ENCODE measurements at regions not wholly inside any gene's neighbourhood (a gene's known extent, or its start where the extent isn't known, plus 50 kb on each side); places are given as distances from the start of the nearest gene placed in this dataset.
A peak's percentile ranks its signal among the peaks of the same experiment; 100 is the strongest.

DNA sequence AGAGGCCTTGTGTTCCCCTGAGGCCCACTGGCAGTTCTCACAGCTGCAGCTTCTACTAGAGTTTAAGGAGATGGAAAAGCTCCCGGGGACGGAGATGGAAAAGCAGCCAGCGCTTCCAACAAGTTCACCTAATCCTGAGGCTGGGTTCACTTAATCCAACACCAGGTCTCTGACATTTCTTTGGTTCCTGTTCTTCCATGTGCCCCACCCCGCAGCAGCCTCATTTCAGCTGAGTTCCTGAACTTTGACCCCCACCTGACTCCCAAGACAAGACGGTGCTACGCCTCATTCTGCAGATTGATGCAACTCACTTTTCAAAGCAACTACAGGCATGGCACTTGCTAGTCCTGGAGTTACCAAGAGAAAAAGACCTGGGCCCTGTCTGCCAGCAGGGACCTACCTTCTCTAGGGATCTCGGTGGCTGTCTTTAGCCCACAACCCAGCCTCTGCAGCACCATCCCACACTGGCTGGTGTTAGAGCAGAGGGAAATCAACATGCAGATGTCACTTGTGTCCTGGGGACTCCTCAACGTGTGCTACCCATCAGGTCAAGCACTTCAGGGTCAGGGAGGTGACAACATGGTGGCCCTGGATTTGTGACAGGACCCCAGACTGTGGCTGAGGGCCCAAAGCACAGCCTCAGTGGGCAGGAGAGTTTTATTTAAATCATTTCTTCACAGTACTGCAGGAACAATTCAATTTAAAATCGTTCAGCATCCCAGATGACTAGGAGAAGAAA is 406.1 kb downstream of the VPS13C start:
- 86% methylated on average over 9 of the region's 9 CpGs for WGBS
- H3K27ac ChIP-seq (ENCODE audit: low read length) = peak overlapping the region; percentile 19
- ATAC-seq (no peak), DNase-seq (no peak)
- no peaks in the 10 kb centered on the region for H3K27me3 ChIP-seq (ENCODE audit: control insufficient read depth, insufficient read depth)
- H3K4me3 ChIP-seq (ENCODE audit: low read length) = no peak overlapping the region
- intact Hi-C loops (cut with DNase I) = no loop called here
- peaks cover 8% of the 10 kb centered on the region for H3K4me1 ChIP-seq (ENCODE audit: control insufficient read depth, insufficient read depth, low read length)
- H3K9me3 ChIP-seq (ENCODE audit: control insufficient read depth, low read length) = no peaks in the 10 kb centered on the region

DNA sequence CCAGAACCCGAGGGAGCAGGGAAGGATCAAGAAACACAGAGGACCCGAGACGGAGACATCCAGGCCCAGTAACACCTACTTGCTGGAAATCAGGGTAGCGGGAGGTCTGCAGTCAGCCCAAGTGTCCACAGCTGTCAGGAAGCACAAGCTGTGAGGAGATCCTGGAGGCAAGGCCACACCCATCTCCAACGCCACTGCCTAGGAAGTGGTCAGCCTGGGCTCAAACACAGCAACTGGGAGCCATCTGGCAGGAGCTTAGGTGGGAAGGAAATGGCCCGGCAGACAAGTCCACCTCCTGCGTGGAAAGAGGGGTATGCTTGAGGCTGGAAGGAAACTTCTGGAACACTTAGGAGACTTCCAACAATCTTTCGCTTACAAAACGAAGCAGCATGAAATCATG is 407.1 kb downstream of the VPS13C start:
- Histone ChIP-seq H3K27ac (ENCODE audit: low read length) (peak overlapping the region; percentile 1), H3K4me1 (ENCODE audit: control insufficient read depth, insufficient read depth, low read length) (peaks cover 8% of the 10 kb centered on the region), H3K9me3 (ENCODE audit: control insufficient read depth, low read length) (no peaks in the 10 kb centered on the region), H3K4me3 (ENCODE audit: low read length) (no peak overlapping the region), H3K27me3 (ENCODE audit: control insufficient read depth, insufficient read depth) (no peaks in the 10 kb centered on the region)
- intact Hi-C loops (cut with DNase I) = no loop called here
- WGBS = 30% methylated on average over 9 of the region's 9 CpGs
- ATAC-seq (peak; percentile 82 to 86), DNase-seq (peak; percentile 79 to 85 (median 82))

DNA sequence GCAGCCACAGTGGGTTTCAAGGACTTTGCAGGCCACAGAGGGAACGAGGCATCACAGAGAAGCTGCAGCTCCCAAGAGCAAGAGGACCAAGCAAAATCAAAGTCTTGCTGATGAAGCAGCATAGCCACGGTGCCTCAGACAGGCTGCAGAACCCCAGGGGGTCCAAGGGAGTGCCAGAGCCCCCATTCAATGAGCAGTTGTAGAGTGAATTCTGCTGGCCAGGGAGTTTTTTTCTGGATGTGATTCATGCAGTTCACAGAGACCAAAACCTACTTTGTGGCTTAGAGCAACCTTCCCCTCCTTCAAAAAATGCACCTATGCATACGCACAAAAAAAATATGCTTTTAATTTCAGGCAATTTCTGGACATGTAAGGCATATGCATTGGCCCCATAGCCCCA is 409.0 kb downstream of the VPS13C start:
- H3K4me1 ChIP-seq (ENCODE audit: control insufficient read depth, insufficient read depth, low read length) = peaks cover 4% of the 10 kb centered on the region
- DNase-seq = no peak
- H3K9me3 ChIP-seq (ENCODE audit: control insufficient read depth, low read length) = no peaks in the 10 kb centered on the region
- intact Hi-C loops (cut with DNase I) = no loop called here
- WGBS = 57% methylated on average over 3 of the region's 3 CpGs
- H3K4me3 ChIP-seq (ENCODE audit: low read length) = no peak overlapping the region
- no peak overlapping the region for H3K27ac ChIP-seq (ENCODE audit: low read length)
- no peak for ATAC-seq
- H3K27me3 ChIP-seq (ENCODE audit: control insufficient read depth, insufficient read depth) = no peaks in the 10 kb centered on the region

DNA sequence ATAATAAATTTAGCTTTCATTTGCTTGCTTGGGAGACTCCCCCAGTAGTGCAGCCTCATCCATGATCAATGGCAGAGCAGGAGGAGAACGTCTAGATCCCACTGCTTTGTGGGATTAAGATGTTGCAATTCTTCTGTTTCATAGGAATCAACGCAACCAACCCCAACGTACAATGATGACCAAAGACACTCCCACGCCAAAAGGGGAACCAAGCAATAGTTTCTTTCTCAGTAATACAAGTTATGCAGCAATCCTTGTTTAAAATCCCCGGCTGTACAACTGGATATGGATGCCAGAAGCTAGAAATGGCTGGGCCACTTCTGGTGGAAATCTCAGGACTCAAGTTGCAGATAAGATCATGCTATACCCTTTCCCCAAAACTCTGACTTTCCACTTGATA is 411.2 kb downstream of the VPS13C start:
- DNase-seq (no peak), ATAC-seq (no peak)
- Histone ChIP-seq H3K4me1 (ENCODE audit: control insufficient read depth, insufficient read depth, low read length) (peaks cover 3% of the 10 kb centered on the region), H3K4me3 (ENCODE audit: low read length) (no peak overlapping the region), H3K27ac (ENCODE audit: low read length) (no peak overlapping the region), H3K27me3 (ENCODE audit: control insufficient read depth, insufficient read depth) (no peaks in the 10 kb centered on the region), H3K9me3 (ENCODE audit: control insufficient read depth, low read length) (no peaks in the 10 kb centered on the region)
- WGBS = 81% methylated on average over 5 of the region's 5 CpGs
- intact Hi-C loops (cut with DNase I) = no loop called here

DNA sequence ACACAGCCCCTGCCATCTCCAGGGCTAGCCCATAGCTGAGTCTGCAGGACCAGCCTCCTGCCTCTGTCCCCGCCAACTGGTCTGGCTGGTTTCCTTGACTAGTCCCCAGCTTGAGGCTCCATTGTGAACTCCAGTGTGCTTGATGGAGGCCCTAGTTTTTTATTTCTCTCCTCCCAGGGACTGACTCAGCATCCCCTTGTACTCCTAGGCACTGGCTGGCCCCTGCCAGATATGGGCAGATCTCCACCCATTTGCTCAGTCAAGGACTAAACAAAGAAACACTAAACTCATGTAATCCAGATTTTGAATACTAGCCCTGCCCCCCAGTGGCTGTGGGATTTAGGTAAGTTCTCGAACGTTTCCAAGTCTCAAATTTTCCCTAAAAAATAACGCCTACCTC is 415.4 kb upstream of the RORA start:
- no peak overlapping the region for H3K27ac ChIP-seq (ENCODE audit: low read length)
- no peaks in the 10 kb centered on the region for H3K27me3 ChIP-seq (ENCODE audit: control insufficient read depth, insufficient read depth)
- DNase-seq = no peak
- no peak for ATAC-seq
- intact Hi-C loops (cut with DNase I) = no loop called here
- H3K4me3 ChIP-seq (ENCODE audit: low read length) = no peak overlapping the region
- H3K4me1 ChIP-seq (ENCODE audit: control insufficient read depth, insufficient read depth, low read length) = no peaks in the 10 kb centered on the region
- 78% methylated on average over 4 of the region's 4 CpGs for WGBS
- no peaks in the 10 kb centered on the region for H3K9me3 ChIP-seq (ENCODE audit: control insufficient read depth, low read length)

DNA sequence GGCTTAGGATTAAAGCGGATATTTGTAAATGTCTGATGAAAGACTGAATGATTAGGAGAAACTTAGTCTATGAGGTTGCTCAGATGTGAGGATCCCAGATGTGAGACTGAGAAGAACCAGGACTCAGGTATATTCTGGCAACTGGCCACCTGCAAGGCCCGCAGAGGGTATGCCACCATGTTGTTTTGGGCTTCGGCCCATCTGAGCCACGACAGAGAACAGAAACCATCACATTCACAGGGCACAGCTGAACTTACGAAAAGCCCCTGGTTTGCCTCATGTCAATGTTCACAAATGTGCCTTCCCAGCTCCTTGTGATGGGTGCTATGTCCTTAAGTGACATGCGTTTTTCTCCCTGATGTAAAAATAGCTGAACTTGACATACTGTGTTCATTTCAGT is 412.5 kb upstream of the RORA start:
- DNase-seq (no peak), ATAC-seq (no peak)
- H3K27me3 ChIP-seq (ENCODE audit: control insufficient read depth, insufficient read depth) = no peaks in the 10 kb centered on the region
- no peak overlapping the region for H3K27ac ChIP-seq (ENCODE audit: low read length)
- no peaks in the 10 kb centered on the region for H3K9me3 ChIP-seq (ENCODE audit: control insufficient read depth, low read length)
- intact Hi-C loops (cut with DNase I) = no loop called here
- no peak overlapping the region for H3K4me3 ChIP-seq (ENCODE audit: low read length)
- 93% methylated on average over 6 of the region's 6 CpGs for WGBS
- H3K4me1 ChIP-seq (ENCODE audit: control insufficient read depth, insufficient read depth, low read length) = no peaks in the 10 kb centered on the region

DNA sequence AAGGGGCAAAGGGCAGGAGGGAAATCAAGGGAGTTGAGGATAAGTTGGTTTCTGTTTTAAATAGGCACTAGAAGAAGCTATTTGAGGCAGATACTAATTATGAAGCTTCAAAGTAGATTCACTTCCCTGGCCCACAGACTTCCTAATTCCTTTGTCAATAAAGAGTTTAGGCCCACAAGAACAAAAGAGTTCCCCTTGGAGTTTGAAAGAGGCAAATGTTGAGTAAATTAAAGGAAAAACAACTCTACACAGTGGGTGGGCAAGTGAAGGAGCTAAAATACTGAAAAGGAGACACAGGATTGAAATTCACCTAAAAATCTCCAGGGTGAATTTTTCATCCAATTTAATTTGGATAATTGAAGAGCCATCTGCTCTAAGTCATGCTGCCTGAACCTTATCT is 411.7 kb upstream of the RORA start:
- intact Hi-C loops (cut with DNase I) = no loop called here

DNA sequence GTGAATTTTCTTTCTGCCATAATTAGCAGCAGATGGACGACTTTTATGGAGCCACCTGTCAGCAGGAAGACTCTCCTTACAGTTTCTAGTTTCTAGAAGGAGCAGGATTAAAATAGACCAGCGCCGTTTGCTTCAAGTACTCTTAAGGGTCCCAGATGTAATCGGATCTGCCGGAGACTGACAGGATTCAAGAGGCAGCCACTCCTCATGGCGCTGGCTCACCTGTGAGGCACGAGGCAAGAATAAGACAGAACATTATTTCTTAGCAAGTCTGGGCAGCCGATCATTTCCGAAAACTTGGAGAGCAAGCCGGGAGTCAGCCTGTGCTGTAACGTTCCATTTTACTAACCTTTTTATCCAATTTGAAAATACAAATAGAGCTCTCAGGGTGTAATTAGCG is 410.4 kb upstream of the RORA start:
- 60% methylated on average over 12 of the region's 12 CpGs for WGBS
- ATAC-seq (no peak), DNase-seq (no peak)
- H3K4me1 ChIP-seq (ENCODE audit: control insufficient read depth, insufficient read depth, low read length) = no peaks in the 10 kb centered on the region
- intact Hi-C loops (cut with DNase I) = no loop called here
- H3K27ac ChIP-seq (ENCODE audit: low read length) = no peak overlapping the region
- no peaks in the 10 kb centered on the region for H3K9me3 ChIP-seq (ENCODE audit: control insufficient read depth, low read length)
- no peaks in the 10 kb centered on the region for H3K27me3 ChIP-seq (ENCODE audit: control insufficient read depth, insufficient read depth)
- H3K4me3 ChIP-seq (ENCODE audit: low read length) = no peak overlapping the region

More for the DNA sequence above, 411.7 kb upstream of the RORA start:
- H3K4me3 ChIP-seq (ENCODE audit: low read length) = no peak overlapping the region
- ATAC-seq (no peak), DNase-seq (no peak)
- H3K27ac ChIP-seq (ENCODE audit: low read length) = no peak overlapping the region
- H3K27me3 ChIP-seq (ENCODE audit: control insufficient read depth, insufficient read depth) = no peaks in the 10 kb centered on the region
- H3K9me3 ChIP-seq (ENCODE audit: control insufficient read depth, low read length) = no peaks in the 10 kb centered on the region
- no peaks in the 10 kb centered on the region for H3K4me1 ChIP-seq (ENCODE audit: control insufficient read depth, insufficient read depth, low read length)

DNA sequence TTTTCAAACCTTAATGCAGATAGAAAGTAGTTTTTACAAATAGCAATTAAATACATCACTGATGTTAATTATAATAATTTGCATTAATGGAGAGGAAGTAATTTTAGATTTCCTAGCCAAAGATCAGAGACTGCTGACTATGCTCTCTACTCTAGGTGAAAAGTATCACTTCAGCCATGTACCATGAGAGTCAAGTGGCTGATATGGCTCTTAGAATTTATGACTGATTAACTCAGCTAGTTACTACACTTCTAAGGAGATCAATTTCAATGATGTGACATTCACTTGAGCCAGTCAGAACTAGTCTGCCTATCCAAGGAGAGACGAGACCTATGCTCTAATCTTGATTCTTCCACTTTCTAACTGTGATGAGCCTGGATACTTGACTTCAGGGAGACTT is 405.7 kb upstream of the RORA start:
- no peak for ATAC-seq
- WGBS = 81% methylated on average over 1 of the region's 1 CpG
- DNase-seq = no peak
- no peaks in the 10 kb centered on the region for H3K27me3 ChIP-seq (ENCODE audit: control insufficient read depth, insufficient read depth)
- no peaks in the 10 kb centered on the region for H3K4me1 ChIP-seq (ENCODE audit: control insufficient read depth, insufficient read depth, low read length)
- no peak overlapping the region for H3K4me3 ChIP-seq (ENCODE audit: low read length)
- H3K27ac ChIP-seq (ENCODE audit: low read length) = no peak overlapping the region
- H3K9me3 ChIP-seq (ENCODE audit: control insufficient read depth, low read length) = no peaks in the 10 kb centered on the region
- intact Hi-C loops (cut with DNase I) = no loop called here

DNA sequence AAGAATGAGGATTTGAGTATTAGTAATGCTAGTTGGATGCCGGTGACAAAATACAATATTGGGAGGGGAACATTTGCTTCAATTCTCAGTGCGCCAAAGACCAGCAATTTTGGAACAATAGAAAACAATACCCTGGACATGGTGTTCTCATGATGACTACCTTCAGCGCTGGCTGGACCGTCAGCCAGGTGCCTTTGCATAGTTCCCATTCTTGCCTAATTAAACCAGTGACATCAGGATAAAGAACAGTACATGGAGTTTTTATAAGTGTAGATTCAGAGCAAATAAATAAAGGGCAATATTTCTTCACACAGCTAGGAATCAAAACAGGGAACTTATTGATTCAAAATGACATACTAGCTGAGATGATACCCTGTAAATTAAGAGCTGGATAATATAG is 404.8 kb upstream of the RORA start:
- no peak overlapping the region for H3K27ac ChIP-seq (ENCODE audit: low read length)
- H3K4me1 ChIP-seq (ENCODE audit: control insufficient read depth, insufficient read depth, low read length) = no peaks in the 10 kb centered on the region
- H3K4me3 ChIP-seq (ENCODE audit: low read length) = no peak overlapping the region
- no peaks in the 10 kb centered on the region for H3K27me3 ChIP-seq (ENCODE audit: control insufficient read depth, insufficient read depth)
- H3K9me3 ChIP-seq (ENCODE audit: control insufficient read depth, low read length) = no peaks in the 10 kb centered on the region
- intact Hi-C loops (cut with DNase I) = no loop called here
- WGBS = 91% methylated on average over 4 of the region's 4 CpGs
- DNase-seq (no peak), ATAC-seq (no peak)

DNA sequence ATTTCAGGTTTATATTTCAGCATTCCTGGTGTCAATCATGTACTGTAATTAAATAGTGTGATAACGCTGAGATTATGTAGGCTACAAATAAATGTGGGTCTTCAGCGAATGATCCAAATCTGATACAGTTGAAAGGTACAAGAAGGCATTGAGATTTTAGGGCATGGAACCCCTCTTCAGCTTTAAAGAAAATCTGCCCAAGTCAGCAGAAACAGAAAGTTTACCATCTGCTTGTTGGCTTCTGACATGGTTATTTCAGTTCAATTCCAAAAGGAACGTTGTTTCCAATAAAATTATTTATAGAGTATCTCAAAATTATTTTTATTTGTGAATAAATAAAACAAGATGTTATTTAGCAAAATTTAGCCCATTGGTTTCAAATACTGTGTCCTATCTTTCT is 400.2 kb upstream of the RORA start:
- H3K9me3 ChIP-seq (ENCODE audit: control insufficient read depth, low read length) = no peaks in the 10 kb centered on the region
- 83% methylated on average over 3 of the region's 3 CpGs for WGBS
- H3K4me1 ChIP-seq (ENCODE audit: control insufficient read depth, insufficient read depth, low read length) = no peaks in the 10 kb centered on the region
- intact Hi-C loops (cut with DNase I) = no loop called here
- no peak overlapping the region for H3K27ac ChIP-seq (ENCODE audit: low read length)
- H3K4me3 ChIP-seq (ENCODE audit: low read length) = no peak overlapping the region
- DNase-seq (no peak), ATAC-seq (no peak)
- H3K27me3 ChIP-seq (ENCODE audit: control insufficient read depth, insufficient read depth) = no peaks in the 10 kb centered on the region

DNA sequence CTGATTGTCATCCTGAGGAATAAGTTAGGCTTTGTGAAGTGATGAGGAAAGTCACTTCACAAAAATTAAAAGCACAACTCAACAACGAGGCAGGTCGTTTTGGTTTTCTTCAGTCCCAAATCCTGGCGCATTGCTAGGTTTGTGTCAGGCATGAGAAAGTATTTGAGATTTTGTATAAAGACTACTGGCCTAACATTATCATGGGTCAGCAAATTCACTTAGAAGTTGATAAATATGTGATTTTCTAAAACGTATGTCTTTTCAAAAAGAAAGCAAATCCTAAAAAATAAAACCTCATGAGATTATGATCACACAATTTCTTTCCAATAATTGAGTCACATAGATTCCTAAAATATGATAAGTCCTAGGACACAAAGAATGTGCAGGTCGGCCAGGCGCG is 395.8 kb upstream of the RORA start:
- no peak overlapping the region for H3K27ac ChIP-seq (ENCODE audit: low read length)
- H3K9me3 ChIP-seq (ENCODE audit: control insufficient read depth, low read length) = no peaks in the 10 kb centered on the region
- ATAC-seq (no peak), DNase-seq (no peak)
- no peaks in the 10 kb centered on the region for H3K27me3 ChIP-seq (ENCODE audit: control insufficient read depth, insufficient read depth)
- no peak overlapping the region for H3K4me3 ChIP-seq (ENCODE audit: low read length)
- WGBS = 86% methylated on average over 7 of the region's 7 CpGs
- no peaks in the 10 kb centered on the region for H3K4me1 ChIP-seq (ENCODE audit: control insufficient read depth, insufficient read depth, low read length)
- intact Hi-C loops (cut with DNase I) = no loop called here

Data from right cardiac atrium (tissue), 5 donors.